K562 (cell line): ENCODE measurements at regions not wholly inside any gene's neighbourhood (a gene's known extent, or its start where the extent isn't known, plus 50 kb on each side); places are given as distances from the start of the nearest gene placed in this dataset.

Experiments
- ATAC-seq: fragments of 200-7000 bp; cut with Tn5 transposase; 3 replicates; pipeline ENCODE4 v1.9.1; 2020; ENCODE audit warnings: moderate library complexity
- BruUV-seq: library from RNA; stranded (reverse); fragments of 400-500 nt; replicated peaks from 2 replicates; lab custom pipeline; 2021; lab: Mats Ljungman, UMichigan
- CTCF ChIA-PET: fragments of 300-600 bp; formaldehyde crosslinking; extraction: SDS; loops from one replicate; lab custom pipeline; 2021; ENCODE audit warnings: low intra/inter-chr PET ratio; lab: Yijun Ruan, JAX
- POLR2A ChIA-PET: fragments of 300-600, 350-650 bp; sonication (Branson Sonifier 250); formaldehyde crosslinking; extraction: SDS; loops from one replicate; lab custom pipeline; 2021; ENCODE audit warnings: antibody characterized with exemption, inconsistent platforms; lab: Yijun Ruan, JAX
- DNase-seq, 4 experiments: peaks; one replicate each; pipeline versions ENCODE4 v3.0.0 to v3.0.0-alpha.2; 2011 to 2018; ENCODE audit warnings: low spot score in 3 of 4, mixed read lengths in 3 of 4; ENCODE audit errors: extremely low read depth in 1 of 4
- FAIRE-seq: peaks from 2 replicates; lab custom pipeline; 2011; peaks lifted over from hg19 to GRCh38; lab: Jason Lieb, UNC
- H2AFZ ChIP-seq: 2 replicates; pipeline ENCODE4 v1.6.0; 2011; ENCODE audit warnings: low read depth, low read length, control low read depth, inconsistent platforms
- H3K27ac ChIP-seq: fragments of 200-600 bp; 3 replicates; pipeline ENCODE4 v1.8.0; 2011; ENCODE audit warnings: low read depth, mild to moderate bottlenecking, control low read depth, inconsistent platforms, low read length, moderate library complexity, mixed read lengths; ENCODE audit errors: extremely low read depth
- H3K27me3 ChIP-seq, 2 experiments: fragments of 300-600 bp in 1 of 2; 2 replicates in 1 of 2; 3 replicates in 1 of 2; pipeline versions ENCODE4 v1.6.0 to v1.8.0; 2011; ENCODE audit warnings: inconsistent platforms in 2 of 2, low read length in 2 of 2, mild to moderate bottlenecking in 1 of 2, mixed read lengths in 1 of 2, moderate library complexity in 1 of 2; ENCODE audit not compliant: control insufficient read depth in 2 of 2, insufficient read depth in 2 of 2
- H3K36me3 ChIP-seq: fragments of 300-600 bp; 3 replicates; pipeline ENCODE4 v1.8.0; 2011; ENCODE audit warnings: mild to moderate bottlenecking, low read length, inconsistent platforms; ENCODE audit not compliant: control insufficient read depth, insufficient read depth
- H3K4me1 ChIP-seq, 2 experiments: fragments of 200-600 bp in 1 of 2; replicated peaks in 1 of 2; 2 replicates in 1 of 2; 3 replicates in 1 of 2; pipeline versions ENCODE4 v1.5.1 to v1.8.0; 2011; ENCODE audit warnings: inconsistent platforms in 2 of 2, low read length in 2 of 2, mild to moderate bottlenecking in 1 of 2, mixed read lengths in 1 of 2, moderate library complexity in 1 of 2; ENCODE audit not compliant: control insufficient read depth in 2 of 2, insufficient read depth in 2 of 2
- H3K4me2 ChIP-seq: 2 replicates; pipeline ENCODE4 v1.6.1; 2011; ENCODE audit warnings: low read length, control low read depth, inconsistent platforms, mixed read lengths; ENCODE audit not compliant: insufficient read depth
- H3K4me3 ChIP-seq: fragments of 200-600 bp; sonication (generic), shearing (Covaris generic); 2 replicates; pipeline ENCODE4 v1.5.1; 2016; ENCODE audit warnings: control low read depth, inconsistent platforms
- H3K79me2 ChIP-seq: fragments of 200-600 bp; 3 replicates; pipeline ENCODE4 v1.8.0; 2011; ENCODE audit warnings: low read length, inconsistent platforms; ENCODE audit not compliant: control insufficient read depth, insufficient read depth
- H3K9ac ChIP-seq, 2 experiments: 2 replicates each; pipeline versions ENCODE4 v1.6.0 to v1.6.1; 2011; ENCODE audit warnings: low read depth in 2 of 2, low read length in 2 of 2, control low read depth in 1 of 2, inconsistent platforms in 1 of 2, mild to moderate bottlenecking in 1 of 2, mixed read lengths in 1 of 2; ENCODE audit not compliant: insufficient read depth in 1 of 2
- H3K9me1 ChIP-seq: one replicate; pipeline ENCODE4 v1.6.0; 2011; ENCODE audit warnings: inconsistent platforms, mild to moderate bottlenecking, low read length, moderate library complexity; ENCODE audit not compliant: control insufficient read depth, insufficient read depth
- H3K9me3 ChIP-seq: replicated peaks from 2 replicates; pipeline ENCODE4 v1.5.1; 2011; ENCODE audit warnings: low read depth, low read length, inconsistent platforms; ENCODE audit not compliant: control insufficient read depth, insufficient read depth
- H4K20me1 ChIP-seq: replicated peaks from 2 replicates; pipeline ENCODE4 v1.6.1; 2011; ENCODE audit warnings: low read length, inconsistent platforms, mixed read lengths; ENCODE audit not compliant: control insufficient read depth, insufficient read depth
- CBX2 ChIP-seq: fragments of 200-600 bp; sonication (generic); IDR thresholded peaks from one replicate; pipeline ENCODE4 v1.6.1; 2012; ENCODE audit warnings: mild to moderate bottlenecking, low read length, inconsistent platforms; ENCODE audit not compliant: insufficient read depth, poor library complexity, severe bottlenecking
- ETV5 ChIP-seq: sonication (generic); formaldehyde crosslinking; IDR thresholded peaks from 2 replicates; pipeline ENCODE4 v1.4.0; 2020; ENCODE audit warnings: low read depth, mild to moderate bottlenecking, missing genetic modification reagents
- HIVEP1 ChIP-seq: fragments of 250-450 bp; sonication (Bioruptor Pico); IDR thresholded peaks from 2 replicates; pipeline ENCODE4 v1.4.0; 2020; ENCODE audit warnings: mild to moderate bottlenecking
- MCM3 ChIP-seq: fragments of 450-650 bp; IDR thresholded peaks from 2 replicates; pipeline ENCODE4 v1.6.1; 2016
- NUFIP1 ChIP-seq: fragments of 450-650 bp; IDR thresholded peaks from 2 replicates; pipeline ENCODE4 v1.6.1; 2018; ENCODE audit not compliant: partially characterized antibody
- PTBP1 ChIP-seq: fragments of 200-400 bp; formaldehyde crosslinking; IDR thresholded peaks from 2 replicates; pipeline ENCODE4 v1.6.1; 2017; ENCODE audit warnings: low read depth, low read length
- RBM15 ChIP-seq: fragments of 200-400 bp; formaldehyde crosslinking; IDR thresholded peaks from 2 replicates; pipeline ENCODE4 v1.6.1; 2018; ENCODE audit warnings: mild to moderate bottlenecking, low read length, moderate library complexity; ENCODE audit not compliant: insufficient read depth
- RHOXF2B ChIP-seq: fragments of 250-450 bp; sonication (Bioruptor Pico); conservative IDR thresholded peaks from 2 replicates; pipeline ENCODE4 v1.5.1; 2021
- SMARCE1 ChIP-seq: fragments of 450-650 bp; IDR thresholded peaks from 2 replicates; pipeline ENCODE4 v1.7.1; 2016; ENCODE audit warnings: mild to moderate bottlenecking
- TCF7L2 ChIP-seq: fragments of 150-350 bp; IDR thresholded peaks from 2 replicates; pipeline ENCODE4 v1.6.1; 2016; ENCODE audit warnings: low read depth, mild to moderate bottlenecking, low read length, moderate library complexity
- ZNF134 ChIP-seq: fragments of 250-450 bp; sonication (Bioruptor Pico); conservative IDR thresholded peaks from 2 replicates; pipeline ENCODE4 v1.4.0; 2020
- ZNF239 ChIP-seq: fragments of 250-450 bp; sonication (Bioruptor Pico); IDR thresholded peaks from 2 replicates; pipeline ENCODE4 v1.4.0; 2020; ENCODE audit warnings: mild to moderate bottlenecking
- WGBS: fragments of 100-300 bp; shearing (Covaris generic); methylation state at CpG from one replicate; pipeline ENCODE4 v1.1.6; 2016; ENCODE audit warnings: low coverage, mixed read lengths; ENCODE audit not compliant: insufficient coverage; ENCODE audit errors: missing lambda C conversion rate; 5-methylcytosine and 5-hydroxymethylcytosine counted together
- in situ Hi-C: fragments of 300-500 bp; cut with MboI; formaldehyde crosslinking; loops from 4 replicates; pipeline ENCODE4 v1.15.0; 2018; ENCODE audit warnings: inconsistent platforms, mixed read lengths
- intact Hi-C: fragments of 100-400 bp; cut with micrococcal nuclease; formaldehyde crosslinking; loops from 2 replicates; pipeline ENCODE4 v1.14.2; 2022
- TF ChIP-seq, protein P1 (sequence below): fragments of 200-800 bp; sonication (Bioruptor generic); IDR thresholded peaks from 2 replicates; pipeline ENCODE4 v1.6.1; 2016; ENCODE audit warnings: missing genetic modification characterization, missing compliant biosample characterization
- TF ChIP-seq, protein P2 (sequence below): sonication (generic); formaldehyde crosslinking; IDR thresholded peaks from 2 replicates; pipeline ENCODE4 v1.8.0; 2022; ENCODE audit warnings: mild to moderate bottlenecking, low read depth, missing genetic modification reagents
- TF ChIP-seq, protein P3 (sequence below), 2 experiments: fragments of 450-650 bp in 1 of 2; sonication (generic) in 1 of 2; formaldehyde crosslinking; conservative IDR thresholded peaks; 2 replicates each; pipeline versions ENCODE4 v1.4.0 to v1.8.1; 2020 to 2022; ENCODE audit warnings: mild to moderate bottlenecking in 1 of 2, missing genetic modification reagents in 1 of 2

DNA sequence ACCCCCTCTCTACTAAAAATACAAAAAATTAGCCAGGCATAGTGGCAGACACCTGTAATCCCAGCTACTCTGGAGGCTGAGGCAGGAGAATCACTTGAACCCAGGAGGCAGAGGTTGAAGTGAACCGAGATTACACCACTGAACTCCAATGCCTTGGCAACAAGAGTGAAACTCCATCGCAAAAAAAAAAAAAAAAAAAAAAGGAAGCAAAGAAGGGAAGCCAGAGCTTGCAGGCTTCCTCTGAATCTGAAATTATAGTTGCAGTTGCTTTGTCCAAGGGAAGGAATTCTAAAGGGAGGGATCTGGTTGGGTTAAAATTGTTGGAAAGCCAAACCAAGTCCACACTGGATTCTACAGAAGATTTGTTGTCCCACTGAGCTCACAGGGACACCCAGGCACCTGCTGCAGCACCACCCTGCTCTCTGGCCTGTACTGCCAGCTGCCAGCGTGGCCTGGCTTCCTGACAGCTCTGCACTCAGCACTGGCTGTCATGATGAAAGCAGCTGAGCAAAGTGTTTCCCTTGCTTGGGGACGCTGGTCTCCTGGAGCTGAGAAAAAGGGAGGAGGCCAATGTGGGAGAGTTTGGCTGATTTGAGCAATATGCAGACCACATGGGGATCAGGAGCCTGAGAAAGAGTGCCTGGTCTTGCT lies 88.8 kb upstream of the HES1 start:
- BruUV-seq: no TSS peak
- Histone ChIP-seq H3K79me2 (no peaks in the 10 kb centered on the region), H3K4me3 (no peak overlapping the region), H3K9me3 (peaks cover 13% of the 10 kb centered on the region; the same call in 1 of the 2 replicates), H4K20me1 (no peaks in the 10 kb centered on the region), H3K36me3 (no peaks in the 10 kb centered on the region), H3K9ac (no peak overlapping the region), H3K27ac (no peak overlapping the region), H3K4me2 (no peak overlapping the region), H3K4me1 (peaks cover 4 to 18% of the 10 kb centered on the region in 2 experiments; a peak in 4 of 5 replicates), H3K9me1 (no peaks in the 10 kb centered on the region), H2AFZ (no peak overlapping the region), H3K27me3 (no peaks in the 10 kb centered on the region)
- intact Hi-C loops (no loop called here), in situ Hi-C loops (no loop called here)
- ChIA-PET POLR2A (interaction anchor here (1.0 to 1.3 kb wide), 3 partner anchors 8 to 42 kb away, joined by 3 read pairs; no protein-coding TSS in a partner anchor), CTCF (no interaction called here)
- ATAC-seq (no peak), FAIRE-seq (no peak), DNase-seq (no peak)
- 23% methylated on average over 4 of the region's 4 CpGs for WGBS
- no peak for TF ChIP-seq RHOXF2B (CRISPR knock-in tag)
- TF ChIP-seq RBM15: no peak
- TF ChIP-seq ZNF239: no peak
- TF ChIP-seq, protein P1, sequence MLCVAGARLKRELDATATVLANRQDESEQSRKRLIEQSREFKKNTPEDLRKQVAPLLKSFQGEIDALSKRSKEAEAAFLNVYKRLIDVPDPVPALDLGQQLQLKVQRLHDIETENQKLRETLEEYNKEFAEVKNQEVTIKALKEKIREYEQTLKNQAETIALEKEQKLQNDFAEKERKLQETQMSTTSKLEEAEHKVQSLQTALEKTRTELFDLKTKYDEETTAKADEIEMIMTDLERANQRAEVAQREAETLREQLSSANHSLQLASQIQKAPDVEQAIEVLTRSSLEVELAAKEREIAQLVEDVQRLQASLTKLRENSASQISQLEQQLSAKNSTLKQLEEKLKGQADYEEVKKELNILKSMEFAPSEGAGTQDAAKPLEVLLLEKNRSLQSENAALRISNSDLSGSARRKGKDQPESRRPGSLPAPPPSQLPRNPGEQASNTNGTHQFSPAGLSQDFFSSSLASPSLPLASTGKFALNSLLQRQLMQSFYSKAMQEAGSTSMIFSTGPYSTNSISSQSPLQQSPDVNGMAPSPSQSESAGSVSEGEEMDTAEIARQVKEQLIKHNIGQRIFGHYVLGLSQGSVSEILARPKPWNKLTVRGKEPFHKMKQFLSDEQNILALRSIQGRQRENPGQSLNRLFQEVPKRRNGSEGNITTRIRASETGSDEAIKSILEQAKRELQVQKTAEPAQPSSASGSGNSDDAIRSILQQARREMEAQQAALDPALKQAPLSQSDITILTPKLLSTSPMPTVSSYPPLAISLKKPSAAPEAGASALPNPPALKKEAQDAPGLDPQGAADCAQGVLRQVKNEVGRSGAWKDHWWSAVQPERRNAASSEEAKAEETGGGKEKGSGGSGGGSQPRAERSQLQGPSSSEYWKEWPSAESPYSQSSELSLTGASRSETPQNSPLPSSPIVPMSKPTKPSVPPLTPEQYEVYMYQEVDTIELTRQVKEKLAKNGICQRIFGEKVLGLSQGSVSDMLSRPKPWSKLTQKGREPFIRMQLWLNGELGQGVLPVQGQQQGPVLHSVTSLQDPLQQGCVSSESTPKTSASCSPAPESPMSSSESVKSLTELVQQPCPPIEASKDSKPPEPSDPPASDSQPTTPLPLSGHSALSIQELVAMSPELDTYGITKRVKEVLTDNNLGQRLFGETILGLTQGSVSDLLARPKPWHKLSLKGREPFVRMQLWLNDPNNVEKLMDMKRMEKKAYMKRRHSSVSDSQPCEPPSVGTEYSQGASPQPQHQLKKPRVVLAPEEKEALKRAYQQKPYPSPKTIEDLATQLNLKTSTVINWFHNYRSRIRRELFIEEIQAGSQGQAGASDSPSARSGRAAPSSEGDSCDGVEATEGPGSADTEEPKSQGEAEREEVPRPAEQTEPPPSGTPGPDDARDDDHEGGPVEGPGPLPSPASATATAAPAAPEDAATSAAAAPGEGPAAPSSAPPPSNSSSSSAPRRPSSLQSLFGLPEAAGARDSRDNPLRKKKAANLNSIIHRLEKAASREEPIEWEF (CRISPR knock-in tag): no peak
- TF ChIP-seq, protein P2, sequence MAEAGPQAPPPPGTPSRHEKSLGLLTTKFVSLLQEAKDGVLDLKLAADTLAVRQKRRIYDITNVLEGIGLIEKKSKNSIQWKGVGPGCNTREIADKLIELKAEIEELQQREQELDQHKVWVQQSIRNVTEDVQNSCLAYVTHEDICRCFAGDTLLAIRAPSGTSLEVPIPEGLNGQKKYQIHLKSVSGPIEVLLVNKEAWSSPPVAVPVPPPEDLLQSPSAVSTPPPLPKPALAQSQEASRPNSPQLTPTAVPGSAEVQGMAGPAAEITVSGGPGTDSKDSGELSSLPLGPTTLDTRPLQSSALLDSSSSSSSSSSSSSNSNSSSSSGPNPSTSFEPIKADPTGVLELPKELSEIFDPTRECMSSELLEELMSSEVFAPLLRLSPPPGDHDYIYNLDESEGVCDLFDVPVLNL (CRISPR knock-in tag): no peak
- no peak for TF ChIP-seq CBX2
- no peak for TF ChIP-seq MCM3
- TF ChIP-seq SMARCE1: no peak
- TF ChIP-seq ZNF134 (CRISPR knock-in tag): no peak
- TF ChIP-seq NUFIP1: no peak
- no peak for TF ChIP-seq PTBP1
- TF ChIP-seq ETV5: no peak
- no peak for TF ChIP-seq HIVEP1
- TF ChIP-seq, protein P3, sequence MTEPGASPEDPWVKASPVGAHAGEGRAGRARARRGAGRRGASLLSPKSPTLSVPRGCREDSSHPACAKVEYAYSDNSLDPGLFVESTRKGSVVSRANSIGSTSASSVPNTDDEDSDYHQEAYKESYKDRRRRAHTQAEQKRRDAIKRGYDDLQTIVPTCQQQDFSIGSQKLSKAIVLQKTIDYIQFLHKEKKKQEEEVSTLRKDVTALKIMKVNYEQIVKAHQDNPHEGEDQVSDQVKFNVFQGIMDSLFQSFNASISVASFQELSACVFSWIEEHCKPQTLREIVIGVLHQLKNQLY (CRISPR knock-in tag; conservative IDR thresholded peaks at IDR 0.05): no peak
- no peak for TF ChIP-seq TCF7L2
